Stomach (tissue), 4 donors: ENCODE measurements at regions not wholly inside any gene's neighbourhood (a gene's known extent, or its start where the extent isn't known, plus 50 kb on each side); places are given as distances from the start of the nearest gene placed in this dataset.

Source experiments
- CTCF ChIP-seq, 7 experiments: fragments of 450-650 bp in 4 of 7; fragments of 200-600 bp in 3 of 7; sonication (generic) in 3 of 7; IDR thresholded peaks; one replicate each; pipeline ENCODE4 v1.5.1; 2016 to 2019; ENCODE audit warnings: antibody characterized with exemption in 7 of 7, control low read depth in 2 of 7, mild to moderate bottlenecking in 1 of 7
- EP300 ChIP-seq: sonication (generic); formaldehyde crosslinking; IDR thresholded peaks from one replicate; pipeline ENCODE4 v1.6.1; 2017; ENCODE audit warnings: antibody characterized with exemption
- POLR2A ChIP-seq, 4 donors: fragments of 450-650 bp; IDR thresholded peaks; one replicate each; pipeline ENCODE4 v1.6.1; 2016; ENCODE audit warnings: antibody characterized with exemption in 4 of 4, control low read depth in 2 of 4, mild to moderate bottlenecking in 1 of 4, moderate library complexity in 1 of 4

GRCh38 chr10:69745698-69746097, 56.0 kb upstream of the COL13A1 start:
- TF ChIP-seq POLR2A (IDR thresholded peaks at IDR 0.05) (no peak), EP300 (no peak), CTCF (IDR thresholded peaks at IDR 0.05) (no peak)
